Activated CD8-positive, alpha-beta memory T cell treated with anti-CD3 and anti-CD28 coated beads, Interleukin-2, amount 50 U/mL, for 48 hours (primary cell): ENCODE measurements at regions not wholly inside any gene's neighbourhood (a gene's known extent, or its start where the extent isn't known, plus 50 kb on each side); places are given as distances from the start of the nearest gene placed in this dataset.
A peak's percentile ranks its signal among the peaks of the same experiment; 100 is the strongest.
"Not testable (repeated sequence)": the region's sequence is repeated elsewhere in the genome, so short reads cannot be mapped to it uniquely, and the experiment has no call there.

Experiments used
- DNase-seq: peaks from one replicate; pipeline ENCODE4 v3.0.0-alpha.2; 2020

GRCh38 chr9:41272879-41273548 is 83.9 kb upstream of the ZNG1F start:
- peak; percentile 69 for DNase-seq

DNA sequence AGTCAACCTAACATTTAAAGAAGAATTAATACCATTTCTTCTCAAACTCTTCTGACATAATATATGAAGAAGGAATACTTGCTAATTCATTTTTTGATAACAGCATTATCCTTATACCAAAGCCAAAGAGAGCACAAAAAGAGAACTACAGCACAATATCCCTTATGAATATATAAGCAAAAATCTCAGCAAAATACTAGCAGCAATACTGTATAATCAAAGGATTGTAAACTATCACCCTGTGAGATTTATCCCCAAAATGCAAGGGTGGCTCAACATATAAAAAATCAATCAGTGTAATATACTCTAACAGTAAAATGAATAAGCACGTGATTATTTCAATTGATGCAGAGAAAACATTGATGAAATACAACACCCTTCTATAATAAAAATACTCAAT is 81.9 kb upstream of the ZNG1F start:
- not testable (repeated sequence) for DNase-seq

- DNase-seq: not testable (repeated sequence)
Observed at GRCh38 chr9:41269471-41269870, 80.4 kb upstream of the ZNG1F start.

- DNase-seq: not testable (repeated sequence)
Observed at GRCh38 chr9:41269054-41269453, 79.9 kb upstream of the ZNG1F start.

GRCh38 chr9:41266602-41267001 is 77.5 kb upstream of the ZNG1F start:
- not testable (repeated sequence) for DNase-seq

DNA sequence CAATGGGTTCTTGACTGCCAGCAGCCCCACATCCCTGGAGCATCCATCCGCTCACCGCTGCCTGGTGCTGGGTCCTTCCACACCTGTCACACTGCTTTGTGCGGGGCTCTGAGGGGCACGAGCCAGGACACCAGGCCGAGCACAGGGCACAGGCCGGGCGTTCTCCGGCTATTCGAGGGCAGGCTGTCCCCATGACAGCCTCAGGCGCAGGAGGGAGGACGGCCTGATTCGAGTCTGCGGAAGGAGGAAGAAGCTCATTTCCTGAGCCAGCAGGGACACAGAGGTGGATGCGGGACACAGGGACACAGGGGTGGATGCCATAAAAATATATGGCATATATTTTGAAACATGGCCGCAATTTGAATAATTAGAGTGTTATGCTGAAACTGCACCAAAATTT is 76.9 kb upstream of the ZNG1F start:
- DNase-seq: not testable (repeated sequence)

DNA sequence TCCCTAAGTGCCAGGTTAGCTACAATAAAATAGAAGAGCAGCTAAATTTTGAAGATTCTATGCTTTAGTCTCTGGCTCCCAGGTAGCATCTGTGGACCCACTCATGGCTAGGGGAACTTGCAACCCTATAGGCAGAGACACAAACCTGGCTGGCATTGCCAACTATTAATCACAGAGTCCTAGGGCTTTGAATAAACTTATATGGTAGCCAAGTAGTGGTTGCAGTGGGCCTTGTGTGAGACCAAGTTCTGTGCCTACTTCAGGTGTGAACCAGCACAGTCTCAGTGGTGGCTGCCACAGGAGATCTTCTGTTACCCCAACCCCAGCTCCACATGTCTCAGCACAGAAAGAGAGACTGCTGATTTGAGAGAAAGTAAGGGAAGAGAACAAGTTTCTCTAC is 62.9 kb upstream of the ZNG1F start:
- not testable (repeated sequence) for DNase-seq

- not testable (repeated sequence) for DNase-seq
Observed at GRCh38 chr9:41251101-41251500, 62.0 kb upstream of the ZNG1F start.

DNA sequence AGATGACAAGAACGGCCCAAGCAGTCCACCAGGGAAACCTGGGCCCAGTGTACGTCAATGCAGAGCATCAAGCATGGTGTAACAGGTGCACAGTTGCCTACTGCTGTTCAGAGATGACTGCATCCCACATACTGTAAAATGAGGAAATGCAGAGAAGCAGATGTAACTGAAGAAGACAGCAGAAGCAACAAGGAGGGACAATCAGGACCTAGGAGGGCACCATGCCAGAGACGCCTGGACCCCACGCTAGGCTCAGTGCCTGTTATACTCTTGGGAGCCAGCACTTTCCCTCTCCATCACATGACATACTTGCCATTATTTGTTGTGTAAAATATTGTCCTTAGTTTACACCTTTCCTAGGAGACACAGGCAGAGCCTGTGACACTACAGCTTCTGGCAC is 57.6 kb upstream of the ZNG1F start:
- not testable (repeated sequence) for DNase-seq
